Left renal pelvis (tissue), 4 donors: ENCODE measurements at regions not wholly inside any gene's neighbourhood (a gene's known extent, or its start where the extent isn't known, plus 50 kb on each side); places are given as distances from the start of the nearest gene placed in this dataset.

ENCODE experiments used
- DNase-seq, 4 donors: peaks; one replicate each; pipeline ENCODE4 v3.0.0-alpha.2; 2013; ENCODE audit warnings: low read depth in 4 of 4, low spot score in 3 of 4

GRCh38 chr3:154976072-154976983, 103.8 kb upstream of the MME start:
- no peak for DNase-seq

- DNase-seq: no peak
Observed at GRCh38 chr3:154973851-154974250, 106.3 kb upstream of the MME start.

GRCh38 chr3:154972951-154973350, 107.2 kb upstream of the MME start:
- no peak for DNase-seq

GRCh38 chr3:154971771-154972326, 108.3 kb upstream of the MME start:
- no peak for DNase-seq

- DNase-seq: no peak
Observed at GRCh38 chr3:154971341-154971740, 108.8 kb upstream of the MME start.

- no peak for DNase-seq
Observed at GRCh38 chr3:154970797-154971196, 109.3 kb upstream of the MME start.

GRCh38 chr3:154969366-154969765, 110.8 kb upstream of the MME start:
- no peak for DNase-seq

- no peak for DNase-seq
Observed at GRCh38 chr3:154967090-154967489, 113.0 kb upstream of the MME start.

GRCh38 chr3:154956815-154957214, 123.3 kb upstream of the MME start:
- no peak for DNase-seq

- no peak for DNase-seq
Observed at GRCh38 chr3:154955907-154956533, 124.1 kb upstream of the MME start.

GRCh38 chr3:154954757-154955156, 125.4 kb upstream of the MME start:
- no peak for DNase-seq

- no peak for DNase-seq
Observed at GRCh38 chr3:154953538-154953937, 126.6 kb upstream of the MME start.

- no peak for DNase-seq
Observed at GRCh38 chr3:154952553-154952952, 127.6 kb upstream of the MME start.

GRCh38 chr3:154943981-154944380, 136.1 kb upstream of the MME start:
- no peak for DNase-seq

- no peak for DNase-seq
Observed at GRCh38 chr3:154942827-154943226, 137.3 kb upstream of the MME start.

GRCh38 chr3:154936196-154936595, 143.9 kb upstream of the MME start:
- no peak for DNase-seq

- DNase-seq: no peak
Observed at GRCh38 chr3:154933581-154933980, 146.5 kb upstream of the MME start.

- DNase-seq: no peak
Observed at GRCh38 chr3:154932633-154933032, 147.5 kb upstream of the MME start.

GRCh38 chr3:154931484-154931883, 148.6 kb upstream of the MME start:
- no peak for DNase-seq

- DNase-seq: no peak
Observed at GRCh38 chr3:154926721-154927120, 153.4 kb upstream of the MME start.

- no peak for DNase-seq
Observed at GRCh38 chr3:154921351-154921750, 158.8 kb upstream of the MME start.

- DNase-seq: no peak
Observed at GRCh38 chr3:154919226-154919625, 160.9 kb upstream of the MME start.
